RWPE2 (cell line): ENCODE measurements at regions not wholly inside any gene's neighbourhood (a gene's known extent, or its start where the extent isn't known, plus 50 kb on each side); places are given as distances from the start of the nearest gene placed in this dataset.
"Not testable (repeated sequence)": the region's sequence is repeated elsewhere in the genome, so short reads cannot be mapped to it uniquely, and the experiment has no call there.

Experiments
- ATAC-seq: fragments of 200-7000 bp; cut with Tn5 transposase; 3 replicates; pipeline ENCODE4 v1.9.1; 2021; ENCODE audit warnings: low read depth
- DNase-seq: peaks from one replicate; pipeline ENCODE4 v3.0.0-alpha.2; 2020; ENCODE audit warnings: low spot score
- H3K27ac ChIP-seq: fragments of 450-650 bp; 2 replicates; pipeline ENCODE4 v1.5.1; 2017; ENCODE audit warnings: mild to moderate bottlenecking; ENCODE audit not compliant: poor library complexity, severe bottlenecking
- H3K27me3 ChIP-seq: fragments of 250-450 bp; sonication (Bioruptor Pico); 2 replicates; pipeline ENCODE4 v1.5.1; 2021; ENCODE audit warnings: mild to moderate bottlenecking, moderate library complexity; ENCODE audit not compliant: insufficient read depth, poor library complexity, severe bottlenecking
- H3K36me3 ChIP-seq: fragments of 250-450 bp; sonication (Bioruptor Pico); 2 replicates; pipeline ENCODE4 v1.5.1; 2020; ENCODE audit warnings: low read depth, mild to moderate bottlenecking, moderate library complexity
- H3K4me1 ChIP-seq: fragments of 250-450 bp; sonication (Bioruptor Pico); 2 replicates; pipeline ENCODE4 v1.5.1; 2021; ENCODE audit warnings: mild to moderate bottlenecking, moderate library complexity; ENCODE audit not compliant: insufficient read depth, poor library complexity, severe bottlenecking
- H3K4me3 ChIP-seq: fragments of 250-450 bp; sonication (Bioruptor Pico); 2 replicates; pipeline ENCODE4 v1.5.1; 2021; ENCODE audit warnings: mild to moderate bottlenecking, moderate library complexity; ENCODE audit not compliant: severe bottlenecking
- H3K9me3 ChIP-seq: fragments of 250-450 bp; sonication (Bioruptor Pico); 2 replicates; pipeline ENCODE4 v1.5.1; 2021; ENCODE audit warnings: mild to moderate bottlenecking, moderate library complexity; ENCODE audit not compliant: severe bottlenecking
- TF ChIP-seq, protein P1 (sequence below): fragments of 450-650 bp; IDR thresholded peaks from one replicate; pipeline ENCODE4 v1.5.1; 2017; ENCODE audit warnings: mild to moderate bottlenecking, moderate library complexity; ENCODE audit not compliant: poor library complexity, severe bottlenecking

DNA sequence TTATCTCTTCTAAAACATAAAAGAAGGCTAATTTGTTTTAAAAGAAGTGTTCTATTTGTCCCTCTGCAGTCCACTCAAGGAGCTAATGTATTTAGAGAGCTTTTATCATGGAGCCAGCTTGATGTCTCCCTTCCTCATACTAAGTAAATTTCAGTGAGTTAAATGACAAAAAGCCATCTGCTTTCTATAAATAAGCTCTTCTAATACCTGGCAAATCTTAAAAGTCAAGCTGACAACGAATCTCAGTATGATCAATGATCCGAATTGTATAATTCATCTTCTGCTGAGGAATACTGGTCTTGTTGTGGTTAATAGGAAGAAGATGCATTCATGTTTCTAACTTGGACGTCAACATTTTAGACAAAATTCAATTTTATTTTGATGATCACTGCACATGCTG is 1390.7 kb downstream of the CDH8 start:
- H3K4me3 ChIP-seq: no peak overlapping the region
- H3K4me1 ChIP-seq: peaks cover 40% of the 10 kb centered on the region
- DNase-seq: no peak
- peak overlapping the region; percentile 81 for H3K27ac ChIP-seq
- no peaks in the 10 kb centered on the region for H3K9me3 ChIP-seq
- ATAC-seq: no peak
- no peaks in the 10 kb centered on the region for H3K27me3 ChIP-seq
- no peaks in the 10 kb centered on the region for H3K36me3 ChIP-seq
- TF ChIP-seq, protein P1, sequence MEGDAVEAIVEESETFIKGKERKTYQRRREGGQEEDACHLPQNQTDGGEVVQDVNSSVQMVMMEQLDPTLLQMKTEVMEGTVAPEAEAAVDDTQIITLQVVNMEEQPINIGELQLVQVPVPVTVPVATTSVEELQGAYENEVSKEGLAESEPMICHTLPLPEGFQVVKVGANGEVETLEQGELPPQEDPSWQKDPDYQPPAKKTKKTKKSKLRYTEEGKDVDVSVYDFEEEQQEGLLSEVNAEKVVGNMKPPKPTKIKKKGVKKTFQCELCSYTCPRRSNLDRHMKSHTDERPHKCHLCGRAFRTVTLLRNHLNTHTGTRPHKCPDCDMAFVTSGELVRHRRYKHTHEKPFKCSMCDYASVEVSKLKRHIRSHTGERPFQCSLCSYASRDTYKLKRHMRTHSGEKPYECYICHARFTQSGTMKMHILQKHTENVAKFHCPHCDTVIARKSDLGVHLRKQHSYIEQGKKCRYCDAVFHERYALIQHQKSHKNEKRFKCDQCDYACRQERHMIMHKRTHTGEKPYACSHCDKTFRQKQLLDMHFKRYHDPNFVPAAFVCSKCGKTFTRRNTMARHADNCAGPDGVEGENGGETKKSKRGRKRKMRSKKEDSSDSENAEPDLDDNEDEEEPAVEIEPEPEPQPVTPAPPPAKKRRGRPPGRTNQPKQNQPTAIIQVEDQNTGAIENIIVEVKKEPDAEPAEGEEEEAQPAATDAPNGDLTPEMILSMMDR: no peak

DNA sequence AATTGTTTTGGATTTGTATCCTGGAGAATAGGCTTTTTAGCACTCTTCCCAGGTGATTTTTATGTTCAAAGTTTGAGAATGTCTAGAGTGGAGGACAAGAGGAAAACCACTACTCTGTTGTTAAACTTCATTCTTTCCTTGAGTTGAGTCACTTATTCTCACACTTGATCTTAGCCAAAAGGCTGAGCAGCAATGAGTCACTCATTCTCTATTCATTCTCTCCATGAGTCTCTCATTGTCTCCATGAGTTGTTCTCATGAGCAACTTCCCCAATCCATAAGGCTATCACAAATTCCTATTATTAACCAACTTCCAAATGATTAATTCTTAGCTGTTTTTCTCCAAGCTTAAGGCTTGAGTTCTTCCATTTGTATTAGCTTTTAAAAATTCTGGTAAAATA is 1393.3 kb downstream of the CDH8 start:
- Histone ChIP-seq H3K4me1 (peaks cover 24% of the 10 kb centered on the region), H3K9me3 (no peaks in the 10 kb centered on the region), H3K27me3 (no peaks in the 10 kb centered on the region), H3K36me3 (no peaks in the 10 kb centered on the region), H3K27ac (peak overlapping the region; percentile 66), H3K4me3 (no peak overlapping the region)
- TF ChIP-seq, protein P1: no peak
- ATAC-seq: peak; percentile 79
- no peak for DNase-seq

DNA sequence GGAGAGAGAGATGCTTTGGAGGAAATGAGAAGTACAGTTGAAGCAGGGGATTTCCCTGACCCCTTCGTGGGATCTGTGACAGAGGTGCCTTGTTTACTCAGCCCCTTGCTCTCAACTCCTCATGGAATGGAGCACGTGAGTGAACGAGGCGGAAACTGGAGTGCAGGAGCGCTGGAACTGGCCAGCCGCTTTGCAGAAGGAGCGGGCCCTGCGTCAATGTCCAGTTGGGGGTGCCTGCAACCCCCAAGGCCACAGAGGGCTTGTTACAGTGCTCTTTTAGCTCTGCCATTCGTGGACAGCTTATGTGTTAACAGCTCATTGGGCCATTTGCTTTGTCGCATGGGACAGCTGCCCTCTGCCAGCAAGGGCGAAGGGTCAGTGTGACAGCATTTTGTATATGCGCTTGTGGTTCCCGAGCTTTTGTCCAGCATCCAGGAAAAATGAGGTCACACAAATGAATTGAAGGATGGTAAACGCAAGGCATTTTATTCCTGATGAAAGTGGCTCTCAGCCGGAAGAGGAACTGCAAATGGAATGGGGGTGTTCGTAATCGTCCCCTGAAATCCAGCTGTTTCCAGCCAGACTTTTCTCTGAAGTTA is 1395.1 kb downstream of the CDH8 start:
- ATAC-seq: no peak
- H3K36me3 ChIP-seq: no peaks in the 10 kb centered on the region
- H3K27me3 ChIP-seq: no peaks in the 10 kb centered on the region
- no peak overlapping the region for H3K27ac ChIP-seq
- H3K4me1 ChIP-seq: peaks cover 18% of the 10 kb centered on the region
- DNase-seq: no peak
- TF ChIP-seq, protein P1: no peak
- H3K9me3 ChIP-seq: no peaks in the 10 kb centered on the region
- no peak overlapping the region for H3K4me3 ChIP-seq

DNA sequence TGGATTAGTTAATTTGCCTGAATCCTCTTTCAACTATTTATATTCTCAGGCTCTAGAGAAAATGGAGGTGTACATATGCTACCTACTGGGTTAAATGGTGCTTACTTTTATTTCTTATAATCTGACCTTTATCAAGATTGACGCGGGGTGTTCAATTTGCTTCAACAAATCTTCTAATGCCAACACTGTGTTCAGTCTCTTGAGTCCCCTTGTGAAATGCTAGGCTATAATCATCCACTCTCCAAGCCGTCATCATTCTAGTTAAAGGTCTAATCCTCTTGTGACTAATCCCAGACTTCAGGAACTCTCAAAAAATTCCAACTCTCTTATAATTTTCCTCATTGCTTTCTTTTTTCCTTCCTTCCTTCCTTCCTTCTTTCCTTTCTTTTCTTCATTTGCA is 1396.2 kb downstream of the CDH8 start:
- Histone ChIP-seq H3K9me3 (no peaks in the 10 kb centered on the region), H3K36me3 (no peaks in the 10 kb centered on the region), H3K27ac (no peak overlapping the region), H3K27me3 (no peaks in the 10 kb centered on the region), H3K4me1 (peaks cover 25% of the 10 kb centered on the region), H3K4me3 (no peak overlapping the region)
- ATAC-seq: no peak
- TF ChIP-seq, protein P1: no peak
- no peak for DNase-seq

DNA sequence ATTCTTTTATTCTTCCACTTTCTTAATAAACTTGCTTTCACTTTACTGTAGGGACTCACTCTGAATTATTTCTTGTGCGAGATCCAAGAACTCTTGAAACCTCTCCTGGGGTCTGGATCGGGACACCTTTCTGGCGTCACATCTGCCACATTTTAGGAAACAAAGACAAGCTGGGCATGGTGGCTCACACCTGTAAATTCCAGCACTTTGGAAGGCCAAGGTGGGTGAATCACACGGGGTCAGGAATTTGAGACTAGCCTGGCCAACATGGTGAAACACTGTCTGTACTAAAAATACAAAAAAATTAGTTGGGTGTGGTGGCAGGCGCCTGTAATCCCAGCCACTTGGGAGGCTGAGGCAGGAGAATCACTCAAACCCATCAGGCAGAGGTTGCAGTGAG is 1399.6 kb downstream of the CDH8 start:
- Histone ChIP-seq H3K27ac (peak overlapping the region; percentile 24), H3K4me1 (peaks cover 14% of the 10 kb centered on the region)
- H3K4me3 ChIP-seq, H3K9me3 ChIP-seq, DNase-seq, H3K36me3 ChIP-seq, H3K27me3 ChIP-seq: not testable (repeated sequence)
- ATAC-seq: peak; percentile 40; the same call in 1 of the 3 replicates
